GM18505 (cell line): ENCODE measurements at regions not wholly inside any gene's neighbourhood (a gene's known extent, or its start where the extent isn't known, plus 50 kb on each side); places are given as distances from the start of the nearest gene placed in this dataset.

Experiments used
- ATAC-seq: cut with Tn5 transposase; IDR thresholded peaks from one replicate; pipeline ENCODE4 v1.9.1; 2021; ENCODE audit not compliant: unreplicated experiment
- POLR2A ChIP-seq: IDR thresholded peaks from 4 replicates; pipeline ENCODE4 v1.6.1; 2011; ENCODE audit warnings: borderline replicate concordance; ENCODE audit not compliant: insufficient read depth, insufficient read length; ENCODE audit errors: extremely low read depth

- no peak for ATAC-seq
Measured at GRCh38 chr2:75792996-75793395, 82.3 kb upstream of the GCFC2 start.

GRCh38 chr2:75792146-75792545 lies 81.4 kb upstream of the GCFC2 start:
- ATAC-seq = no peak
- no peak for TF ChIP-seq POLR2A

More at GRCh38 chr2:75792996-75793395, 82.3 kb upstream of the GCFC2 start:
- no peak for TF ChIP-seq POLR2A

- no peak for TF ChIP-seq POLR2A
- no peak for ATAC-seq
Measured at GRCh38 chr2:75790814-75791467, 80.2 kb upstream of the GCFC2 start.

GRCh38 chr2:75790121-75790813 lies 79.6 kb upstream of the GCFC2 start:
- no peak for ATAC-seq
- no peak for TF ChIP-seq POLR2A

- no peak for TF ChIP-seq POLR2A
- no peak for ATAC-seq
Measured at GRCh38 chr2:75788902-75789301, 78.2 kb upstream of the GCFC2 start.

GRCh38 chr2:75788154-75788553 lies 77.4 kb upstream of the GCFC2 start:
- no peak for ATAC-seq
- no peak for TF ChIP-seq POLR2A

GRCh38 chr2:75787532-75788132 lies 76.9 kb upstream of the GCFC2 start:
- no peak for TF ChIP-seq POLR2A
- peak; percentile 57 for ATAC-seq

- no peak for TF ChIP-seq POLR2A
- ATAC-seq = no peak
Measured at GRCh38 chr2:75775311-75775823, 64.7 kb upstream of the GCFC2 start.

GRCh38 chr2:75772908-75773630 lies 62.4 kb upstream of the GCFC2 start:
- TF ChIP-seq POLR2A = no peak
- no peak for ATAC-seq

- ATAC-seq = no peak
- TF ChIP-seq POLR2A = no peak
Measured at GRCh38 chr2:75765798-75766197, 55.1 kb upstream of the GCFC2 start.

GRCh38 chr2:75764611-75765010 lies 53.9 kb upstream of the GCFC2 start:
- TF ChIP-seq POLR2A = no peak
- no peak for ATAC-seq
